ENCODE measurements at regions not wholly inside any gene's neighbourhood (a gene's known extent, or its start where the extent isn't known, plus 50 kb on each side); places are given as distances from the start of the nearest gene placed in this dataset.

- no peak for DNase-seq
Observed at GRCh38 chr10:117673230-117674010, 130.9 kb downstream of the EMX2 start.

DNA sequence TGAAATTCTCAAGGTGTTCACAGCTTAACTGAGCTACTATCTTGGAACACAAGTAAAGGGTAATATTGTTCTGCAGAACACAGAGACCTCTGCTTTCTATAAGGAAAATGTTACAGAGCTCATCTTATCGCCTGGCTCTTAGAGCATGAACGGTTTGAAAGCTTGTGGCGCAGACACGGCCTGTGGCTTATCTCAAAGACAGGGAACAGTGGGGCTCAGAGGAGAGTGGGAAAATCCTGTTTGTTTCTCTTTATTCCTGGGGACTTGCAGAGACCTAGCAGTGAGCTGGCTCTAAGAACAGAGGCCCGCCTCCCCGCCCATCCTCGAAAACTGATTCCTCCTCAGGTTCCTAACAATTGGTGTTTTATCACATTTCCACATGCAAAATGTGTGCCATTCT is 131.7 kb downstream of the EMX2 start:
- no peak for DNase-seq

GRCh38 chr10:117674646-117675045 is 132.1 kb downstream of the EMX2 start:
- DNase-seq, result no peak

DNA sequence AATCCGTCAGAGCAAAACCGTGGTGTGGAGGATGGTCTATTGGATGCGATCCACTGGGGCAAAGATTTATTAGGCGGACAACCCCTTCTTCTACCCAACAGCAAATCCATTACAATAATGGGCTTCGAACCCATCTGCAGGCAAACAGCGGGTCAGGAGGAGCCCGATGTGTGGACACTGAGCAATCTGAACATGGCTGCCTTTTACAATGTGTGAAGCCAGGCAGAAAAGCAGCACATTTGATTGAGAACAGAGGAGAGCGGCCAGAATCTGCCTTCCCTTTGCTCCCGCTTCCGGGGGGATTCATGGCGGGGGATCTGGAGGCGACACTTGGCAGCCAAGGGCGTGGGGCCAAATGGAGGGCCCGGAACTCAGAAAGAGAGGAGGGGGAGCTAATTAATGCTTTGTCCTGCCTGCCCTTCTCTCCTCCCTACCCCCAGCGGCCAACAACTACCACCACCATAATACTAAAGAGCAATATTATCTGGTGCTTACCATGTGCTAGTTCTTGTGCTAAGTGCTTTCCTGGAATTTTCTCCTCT is 133.0 kb downstream of the EMX2 start:
- no peak for DNase-seq

DNA sequence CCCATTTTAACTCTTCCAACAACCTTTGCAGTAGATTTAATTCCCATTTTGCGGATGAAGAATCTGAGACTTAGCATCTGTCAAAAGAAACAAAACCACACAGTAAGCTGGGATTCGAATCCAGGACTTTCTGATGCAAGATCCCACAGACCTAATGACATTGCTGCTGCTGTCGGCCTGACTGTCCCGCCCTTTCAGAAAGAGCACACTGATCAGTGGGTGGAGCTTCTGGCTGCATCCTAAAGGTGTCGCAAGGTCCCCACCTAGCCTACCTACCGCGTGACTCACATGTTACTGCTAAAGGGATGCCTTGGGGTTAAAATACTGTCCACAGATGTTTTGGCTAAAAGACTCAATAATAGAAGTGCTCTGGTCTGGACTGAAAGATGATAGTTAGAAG is 134.7 kb downstream of the EMX2 start:
- no peak for DNase-seq

GRCh38 chr10:117677890-117678500 is 135.4 kb downstream of the EMX2 start:
- no peak for DNase-seq

DNA sequence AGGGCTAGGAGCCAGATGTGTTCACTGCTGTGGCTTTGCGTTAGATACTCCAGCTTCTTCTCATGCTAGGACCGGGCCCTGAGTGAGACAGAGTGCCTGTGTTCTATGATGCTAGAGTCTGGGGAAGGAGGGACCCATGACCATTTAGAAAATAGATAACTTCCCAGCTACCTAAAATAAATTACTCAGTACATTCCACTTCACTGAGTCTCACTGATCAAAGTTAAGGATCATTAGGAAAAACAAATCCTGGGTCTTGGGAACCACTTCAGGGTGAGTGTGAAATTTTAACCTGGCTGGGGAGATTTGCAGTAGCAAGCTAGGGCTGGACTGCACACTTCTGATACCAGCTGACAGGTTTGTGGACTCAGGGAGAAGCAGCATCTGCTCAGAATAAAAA is 138.1 kb downstream of the EMX2 start:
- no peak for DNase-seq

- DNase-seq, result no peak
Observed at GRCh38 chr10:117681104-117681503, 138.6 kb downstream of the EMX2 start.

GRCh38 chr10:117684046-117684610 is 141.6 kb downstream of the EMX2 start:
- DNase-seq, result no peak

DNA sequence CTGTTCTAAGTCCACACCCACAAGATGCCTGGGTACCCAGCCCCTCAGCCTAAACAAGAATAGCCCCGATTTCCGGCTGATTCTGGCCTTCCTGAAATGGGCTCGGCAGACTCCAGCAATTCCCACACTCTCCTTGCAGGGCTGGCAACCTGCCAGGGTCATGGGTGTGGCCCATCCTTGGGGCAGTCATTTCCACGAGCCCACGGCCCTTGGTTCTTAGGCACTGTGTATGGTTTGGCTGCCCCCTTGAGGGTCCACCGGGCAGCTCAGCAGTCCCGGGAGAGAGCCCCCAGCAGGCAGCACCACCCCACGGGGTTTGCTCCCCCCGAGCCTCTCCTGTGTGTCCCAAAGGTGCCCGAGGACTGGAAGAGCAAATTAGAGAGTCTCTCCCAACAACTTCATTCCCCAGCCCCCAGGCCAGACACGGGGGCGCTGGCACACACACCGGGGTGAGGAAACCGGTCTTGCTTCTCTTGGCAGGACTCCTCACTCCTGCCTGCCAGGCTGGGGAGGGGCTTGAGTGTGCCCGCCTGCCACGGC is 142.2 kb downstream of the EMX2 start:
- no peak for DNase-seq

- DNase-seq, result no peak
Observed at GRCh38 chr10:117685431-117685830, 142.9 kb downstream of the EMX2 start.

GRCh38 chr10:117686606-117687005 is 144.1 kb downstream of the EMX2 start:
- no peak for DNase-seq

- DNase-seq, result no peak
Observed at GRCh38 chr10:117688358-117688757, 145.8 kb downstream of the EMX2 start.

DNA sequence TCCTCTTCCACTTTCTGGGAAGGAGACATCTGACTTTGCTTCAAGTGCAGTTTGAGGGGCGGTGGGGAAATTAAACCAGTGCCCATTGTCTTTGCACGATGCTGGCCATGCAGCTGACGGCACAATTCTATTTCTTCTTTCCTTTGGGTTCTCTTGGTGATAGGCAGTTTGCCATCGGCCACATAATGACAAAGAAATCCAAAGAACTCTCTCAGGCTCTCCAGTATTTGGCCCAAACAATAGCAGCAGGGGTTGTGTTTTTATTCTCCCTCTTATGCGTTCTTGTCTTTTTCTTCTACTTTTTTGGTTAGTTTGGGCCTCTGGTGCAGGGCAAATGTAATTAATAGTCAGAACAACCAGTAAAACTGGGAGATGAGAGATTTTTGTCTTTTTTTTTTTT is 147.0 kb downstream of the EMX2 start:
- DNase-seq, result no peak

GRCh38 chr10:117690359-117690758 is 147.8 kb downstream of the EMX2 start:
- no peak for DNase-seq

DNA sequence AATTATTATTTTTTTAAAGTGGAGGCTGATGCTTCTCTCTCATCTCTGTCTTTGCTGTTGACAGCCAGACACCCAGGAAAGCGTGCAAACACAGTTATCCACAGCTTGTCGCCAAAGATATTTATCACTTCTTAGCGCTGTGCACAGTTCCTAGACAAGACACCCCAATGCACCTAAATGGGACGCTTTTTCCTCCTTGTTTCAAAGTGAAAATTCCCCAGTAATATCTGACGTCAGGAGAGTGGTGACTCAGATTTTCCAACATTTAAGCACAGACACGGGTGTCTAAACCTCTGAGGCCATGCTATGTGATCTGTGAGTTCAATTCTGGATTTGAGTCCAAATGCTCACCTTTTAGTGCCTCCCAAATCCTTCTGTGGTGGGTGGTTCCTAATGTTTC is 151.6 kb downstream of the EMX2 start:
- DNase-seq, result no peak

- no peak for DNase-seq
Observed at GRCh38 chr10:117697402-117697801, 154.9 kb downstream of the EMX2 start.

DNA sequence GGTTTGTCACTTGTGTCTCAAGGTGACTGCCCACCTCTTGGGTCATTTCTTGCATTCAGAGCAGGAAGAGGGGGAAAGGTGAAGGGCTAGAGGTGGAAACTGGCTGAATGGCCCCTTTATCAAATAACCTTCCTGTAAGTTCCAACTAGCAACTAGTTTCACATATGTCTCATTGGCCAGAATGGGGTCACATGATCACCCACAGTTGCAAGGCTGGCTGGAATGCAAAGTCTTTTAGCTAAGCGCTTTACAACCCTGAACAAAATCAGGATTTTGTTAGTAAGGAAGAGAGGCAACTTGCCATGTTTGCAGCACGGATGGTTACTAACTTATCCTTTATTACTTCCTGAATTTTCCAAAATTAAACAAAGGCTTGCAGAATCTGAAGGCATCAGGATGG is 156.3 kb downstream of the EMX2 start:
- DNase-seq, result no peak

DNA sequence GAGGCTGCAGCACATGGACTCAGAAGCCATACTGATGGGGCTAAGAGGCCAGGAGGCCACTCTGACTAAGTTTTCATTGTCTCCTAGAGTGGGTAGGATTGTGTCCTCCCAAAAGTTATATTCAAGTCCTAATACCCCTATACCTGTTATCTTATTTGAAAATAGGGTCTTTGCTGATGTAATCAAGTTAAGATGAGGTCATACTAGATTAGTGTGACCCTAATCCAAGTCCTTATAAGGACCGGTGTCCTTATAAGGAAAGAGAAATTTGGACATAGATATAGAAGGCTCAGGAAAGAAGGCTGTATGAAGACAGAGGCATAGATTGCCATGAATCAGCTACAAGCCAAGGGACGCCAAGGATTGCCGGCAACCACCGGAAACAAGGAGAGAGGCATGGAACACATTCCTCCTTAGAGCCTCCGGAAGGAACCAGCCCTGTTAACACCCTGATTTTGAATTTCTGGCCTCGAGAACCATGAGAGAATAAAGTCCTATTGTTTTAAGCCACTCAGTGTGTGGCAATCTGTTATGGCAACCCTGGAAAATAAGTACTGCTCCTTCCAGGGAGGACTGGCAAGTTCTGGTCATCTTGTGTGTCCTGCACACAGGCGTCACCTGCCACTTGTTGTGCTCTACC is 157.0 kb downstream of the EMX2 start:
- no peak for DNase-seq

DNA sequence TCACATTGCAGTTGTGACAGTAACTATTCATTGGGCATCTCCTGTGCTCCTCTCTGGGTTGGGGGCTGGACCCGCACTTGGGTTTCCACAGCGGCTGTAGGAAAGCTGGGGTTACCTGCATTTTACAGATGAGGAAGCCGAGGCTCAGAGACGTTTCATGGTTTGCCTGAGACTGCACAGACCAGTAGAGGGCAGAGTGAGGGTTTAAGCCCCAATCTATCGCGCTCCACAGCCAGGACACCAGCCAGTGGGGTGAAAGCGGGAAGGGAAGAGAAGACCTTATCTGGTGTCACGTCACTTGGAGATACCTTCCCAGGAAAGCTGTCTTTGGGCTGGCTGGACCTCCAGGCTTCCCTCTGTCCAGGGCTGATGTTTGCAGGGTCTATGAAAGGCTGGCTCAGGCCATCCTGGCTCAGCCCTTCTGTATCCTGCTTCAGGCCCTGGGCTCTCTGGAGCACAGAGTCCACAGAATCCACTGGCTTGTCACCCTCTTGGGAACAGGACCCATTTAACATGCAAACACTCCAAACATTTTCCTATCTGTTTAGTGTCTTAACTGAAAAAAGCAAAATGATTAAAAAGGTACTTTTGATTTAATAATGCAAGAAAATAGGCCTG is 167.7 kb downstream of the EMX2 start:
- DNase-seq, result no peak

DNA sequence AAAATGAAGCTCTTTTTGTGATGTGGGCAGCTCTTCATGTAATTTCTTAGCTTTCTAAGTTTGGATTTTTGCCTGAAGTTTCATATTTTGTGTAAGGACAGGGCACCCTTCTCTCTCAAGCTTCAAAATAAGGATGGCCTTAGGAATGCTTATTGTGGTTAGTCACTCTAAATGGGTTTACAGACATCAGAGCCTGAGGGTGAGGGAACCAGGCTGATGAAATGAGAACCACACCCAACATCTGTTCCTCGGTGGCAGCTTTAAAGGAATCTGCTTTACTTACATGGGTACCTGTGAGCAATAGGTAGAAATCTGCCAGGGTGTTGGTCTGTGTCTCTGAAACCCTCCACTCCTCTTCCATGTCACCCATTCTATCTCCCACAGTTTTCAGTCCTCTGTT is 174.3 kb downstream of the EMX2 start:
- no peak for DNase-seq

DNA sequence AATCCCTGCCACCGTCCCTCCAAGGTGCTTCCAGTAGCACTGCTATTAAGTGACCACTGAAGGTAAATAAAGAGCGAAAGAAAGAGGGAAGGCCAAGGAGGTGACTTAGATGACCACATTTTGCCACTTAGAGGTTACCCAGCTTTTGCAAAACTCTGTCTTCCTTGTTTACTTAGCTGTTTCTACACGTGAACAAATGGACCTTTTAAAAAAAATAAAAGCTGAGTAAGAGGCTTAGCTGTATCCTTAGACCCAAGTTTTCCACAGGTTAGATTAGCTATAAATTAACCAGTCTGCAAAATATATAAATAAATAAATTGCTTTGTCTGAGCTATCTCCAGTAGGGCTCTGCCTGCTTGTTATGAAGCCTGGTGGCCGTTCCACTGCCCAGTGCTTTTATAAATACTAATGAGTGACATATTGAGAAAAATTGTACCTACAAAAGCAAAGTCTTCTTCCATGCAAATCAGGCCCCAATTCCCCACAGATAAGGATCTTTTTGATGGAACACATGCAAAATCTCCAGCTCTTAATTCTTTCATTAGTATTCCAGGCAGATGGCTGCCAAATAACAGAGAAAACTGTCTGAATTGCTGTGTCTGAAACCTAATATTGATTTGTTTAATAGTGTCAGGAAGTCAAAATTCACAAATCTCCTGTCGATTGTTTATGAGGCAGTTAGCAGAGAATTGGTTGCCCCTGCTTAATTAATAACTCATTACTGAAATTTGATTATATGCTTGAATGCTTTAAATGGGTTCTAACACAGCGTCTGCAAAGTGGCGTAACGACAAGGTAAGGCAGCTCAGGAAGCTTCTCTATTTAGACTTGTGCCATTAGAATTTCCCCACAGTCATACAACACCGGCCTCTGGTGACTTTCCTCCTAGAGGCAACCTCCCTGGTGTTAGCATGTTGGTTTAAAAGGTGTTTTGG is 176.7 kb downstream of the EMX2 start:
- DNase-seq, result no peak

All from T1000 (cell line).